Nephron (organoid): ENCODE measurements at regions not wholly inside any gene's neighbourhood (a gene's known extent, or its start where the extent isn't known, plus 50 kb on each side); places are given as distances from the start of the nearest gene placed in this dataset.

Experiments used
- H3K27ac Mint-ChIP-seq, 3 experiments: 2 replicates each; pipeline ENCODE4 v1.8.0; 2020; ENCODE audit warnings: mixed read lengths in 3 of 3, mild to moderate bottlenecking in 2 of 3, moderate library complexity in 1 of 3
- H3K27me3 Mint-ChIP-seq: 2 replicates; pipeline ENCODE4 v1.8.0; 2021; ENCODE audit warnings: low read depth, mild to moderate bottlenecking, moderate library complexity, mixed read lengths
- H3K36me3 Mint-ChIP-seq: 2 replicates; pipeline ENCODE4 v1.8.0; 2020; ENCODE audit warnings: low read depth, mixed read lengths
- H3K4me1 Mint-ChIP-seq: 2 replicates; pipeline ENCODE4 v1.8.0; 2020; ENCODE audit warnings: mixed read lengths
- H3K4me3 Mint-ChIP-seq, 3 experiments: 2 replicates each; pipeline ENCODE4 v1.8.0; 2020; ENCODE audit warnings: mild to moderate bottlenecking in 3 of 3, mixed read lengths in 3 of 3, moderate library complexity in 2 of 3
- H3K9me3 Mint-ChIP-seq: 2 replicates; pipeline ENCODE4 v1.8.0; 2020; ENCODE audit warnings: mixed read lengths
- CTCF ChIP-seq, 3 experiments: fragments of 200-600 bp; sonication (generic); IDR thresholded peaks; one replicate each; pipeline ENCODE4 v1.5.0; 2021; ENCODE audit warnings: antibody characterized with exemption in 3 of 3; ENCODE audit not compliant: unreplicated experiment in 3 of 3

- Mint-ChIP-seq H3K36me3 (no peaks in the 10 kb centered on the region), H3K9me3 (peaks cover 8% of the 10 kb centered on the region), H3K4me3 (no peak overlapping the region), H3K4me1 (no peaks in the 10 kb centered on the region), H3K27ac (no peak overlapping the region), H3K27me3 (no peaks in the 10 kb centered on the region)
- no peak for TF ChIP-seq CTCF (IDR thresholded peaks at IDR 0.05; ENCODE audit: unreplicated experiment in 3 of 3)
Observed at GRCh38 chr3:176522436-176522835, 674.8 kb downstream of the TBL1XR1 start.

GRCh38 chr3:176521531-176522175 lies 675.6 kb downstream of the TBL1XR1 start:
- Mint-ChIP-seq H3K36me3 (no peaks in the 10 kb centered on the region), H3K9me3 (peaks cover 14% of the 10 kb centered on the region), H3K4me3 (no peak overlapping the region), H3K4me1 (no peaks in the 10 kb centered on the region), H3K27me3 (no peaks in the 10 kb centered on the region), H3K27ac (no peak overlapping the region)
- no peak for TF ChIP-seq CTCF (IDR thresholded peaks at IDR 0.05; ENCODE audit: unreplicated experiment in 3 of 3)

- no peaks in the 10 kb centered on the region for H3K27me3 Mint-ChIP-seq
Observed at GRCh38 chr3:176514297-176514696, 683.0 kb downstream of the TBL1XR1 start.

GRCh38 chr3:176513604-176514003 lies 683.7 kb downstream of the TBL1XR1 start:
- no peak overlapping the region for H3K4me3 Mint-ChIP-seq
- no peak overlapping the region for H3K27ac Mint-ChIP-seq
- no peaks in the 10 kb centered on the region for H3K27me3 Mint-ChIP-seq
- peaks cover 20% of the 10 kb centered on the region for H3K36me3 Mint-ChIP-seq
- H3K4me1 Mint-ChIP-seq, result no peaks in the 10 kb centered on the region
- peaks cover 69% of the 10 kb centered on the region for H3K9me3 Mint-ChIP-seq
- TF ChIP-seq CTCF (IDR thresholded peaks at IDR 0.05; ENCODE audit: unreplicated experiment in 3 of 3), result no peak

More at GRCh38 chr3:176514297-176514696, 683.0 kb downstream of the TBL1XR1 start:
- TF ChIP-seq CTCF (IDR thresholded peaks at IDR 0.05; ENCODE audit: unreplicated experiment in 3 of 3), result no peak
- Mint-ChIP-seq H3K4me3 (no peak overlapping the region), H3K9me3 (peaks cover 65% of the 10 kb centered on the region), H3K27ac (no peak overlapping the region), H3K36me3 (peaks cover 20% of the 10 kb centered on the region), H3K4me1 (no peaks in the 10 kb centered on the region)

- H3K27me3 Mint-ChIP-seq, result no peaks in the 10 kb centered on the region
- no peaks in the 10 kb centered on the region for H3K4me1 Mint-ChIP-seq
- peaks cover 20% of the 10 kb centered on the region for H3K36me3 Mint-ChIP-seq
- TF ChIP-seq CTCF (IDR thresholded peaks at IDR 0.05; ENCODE audit: unreplicated experiment in 3 of 3), result no peak
- no peak overlapping the region for H3K4me3 Mint-ChIP-seq
- no peak overlapping the region for H3K27ac Mint-ChIP-seq
- H3K9me3 Mint-ChIP-seq, result peaks cover 71% of the 10 kb centered on the region
Observed at GRCh38 chr3:176512037-176512436, 685.2 kb downstream of the TBL1XR1 start.

GRCh38 chr3:176510097-176510496 lies 687.2 kb downstream of the TBL1XR1 start:
- no peaks in the 10 kb centered on the region for H3K4me1 Mint-ChIP-seq
- H3K27ac Mint-ChIP-seq, result no peak overlapping the region
- no peak overlapping the region for H3K4me3 Mint-ChIP-seq
- peaks cover 17% of the 10 kb centered on the region for H3K36me3 Mint-ChIP-seq
- no peaks in the 10 kb centered on the region for H3K27me3 Mint-ChIP-seq
- peaks cover 66% of the 10 kb centered on the region for H3K9me3 Mint-ChIP-seq
- TF ChIP-seq CTCF (IDR thresholded peaks at IDR 0.05; ENCODE audit: unreplicated experiment in 3 of 3), result no peak
